GM23248 (cell line): ENCODE measurements at regions not wholly inside any gene's neighbourhood (a gene's known extent, or its start where the extent isn't known, plus 50 kb on each side); places are given as distances from the start of the nearest gene placed in this dataset.
A peak's percentile ranks its signal among the peaks of the same experiment; 100 is the strongest.

Experiments
- DNase-seq: peaks from one replicate; pipeline ENCODE4 v3.0.0-alpha.2; 2015
- H2AFZ ChIP-seq: fragments of 200-600 bp; sonication (generic); 2 replicates; pipeline ENCODE4 v1.6.1; 2016; ENCODE audit warnings: antibody characterized with exemption
- H3F3A ChIP-seq: fragments of 200-600 bp; sonication (generic); 2 replicates; pipeline ENCODE4 v1.6.1; 2016; ENCODE audit warnings: mild to moderate bottlenecking, antibody characterized with exemption, mixed run types; ENCODE audit not compliant: insufficient read depth
- H3K27ac ChIP-seq: fragments of 200-600 bp; sonication (generic); 2 replicates; pipeline ENCODE4 v1.5.1; 2016; ENCODE audit warnings: mild to moderate bottlenecking
- H3K27me3 ChIP-seq: fragments of 200-600 bp; sonication (generic); replicated peaks from 2 replicates; pipeline ENCODE4 v1.6.1; 2016; ENCODE audit warnings: mild to moderate bottlenecking; ENCODE audit not compliant: insufficient read depth
- H3K36me3 ChIP-seq: fragments of 200-600 bp; sonication (generic); 2 replicates; pipeline ENCODE4 v1.6.1; 2016; ENCODE audit warnings: low read depth, mild to moderate bottlenecking
- H3K4me1 ChIP-seq: fragments of 200-600 bp; sonication (generic); 2 replicates; pipeline ENCODE4 v1.6.1; 2016; ENCODE audit warnings: mild to moderate bottlenecking; ENCODE audit not compliant: insufficient read depth
- H3K4me2 ChIP-seq: fragments of 200-600 bp; sonication (generic); one replicate; pipeline ENCODE4 v1.6.1; 2016; ENCODE audit warnings: mild to moderate bottlenecking; ENCODE audit not compliant: unreplicated experiment
- H3K4me3 ChIP-seq: fragments of 200-600 bp; sonication (generic); 2 replicates; pipeline ENCODE4 v1.5.1; 2016; ENCODE audit warnings: mild to moderate bottlenecking
- H3K79me2 ChIP-seq: fragments of 200-600 bp; sonication (generic); 2 replicates; pipeline ENCODE4 v1.6.1; 2016; ENCODE audit warnings: mild to moderate bottlenecking; ENCODE audit not compliant: insufficient read depth
- H3K9ac ChIP-seq: fragments of 200-600 bp; sonication (generic); 2 replicates; pipeline ENCODE4 v1.6.1; 2016; ENCODE audit warnings: mild to moderate bottlenecking
- H3K9me2 ChIP-seq: fragments of 200-600 bp; sonication (generic); 2 replicates; pipeline ENCODE4 v1.6.1; 2016; ENCODE audit warnings: mixed run types, mild to moderate bottlenecking, moderate library complexity; ENCODE audit not compliant: insufficient read depth
- H3K9me3 ChIP-seq: fragments of 200-600 bp; sonication (generic); one replicate; pipeline ENCODE4 v1.6.1; 2017; ENCODE audit warnings: low read depth
- H4K20me1 ChIP-seq: fragments of 200-600 bp; sonication (generic); 2 replicates; pipeline ENCODE4 v1.6.0; 2016; ENCODE audit not compliant: insufficient read depth
- EZH2 ChIP-seq: fragments of 200-600 bp; sonication (generic); IDR thresholded peaks from 2 replicates; pipeline ENCODE4 v1.6.1; 2018; ENCODE audit warnings: antibody characterized with exemption, mild to moderate bottlenecking; ENCODE audit not compliant: insufficient read depth, poor library complexity, severe bottlenecking
- EZH2phosphoT487 ChIP-seq: fragments of 200-600 bp; sonication (generic); IDR thresholded peaks from 2 replicates; pipeline ENCODE4 v1.6.1; 2018; ENCODE audit warnings: antibody characterized with exemption, moderate library complexity, mild to moderate bottlenecking, low read depth; ENCODE audit not compliant: insufficient read depth
- whole genome bisulfite sequencing, 2 experiments: methylation state at CpG; one replicate each; pipeline ENCODE4 v1.1.6; 2015 to 2017; ENCODE audit warnings: low lambda C conversion rate in 2 of 2, low coverage in 1 of 2; ENCODE audit errors: missing lambda C conversion rate in 2 of 2; 5-methylcytosine and 5-hydroxymethylcytosine counted together
- in situ Hi-C: fragments of 300-500 bp; cut with MboI; formaldehyde crosslinking; loops from 2 replicates; pipeline ENCODE4 v1.15.0; 2020

DNA sequence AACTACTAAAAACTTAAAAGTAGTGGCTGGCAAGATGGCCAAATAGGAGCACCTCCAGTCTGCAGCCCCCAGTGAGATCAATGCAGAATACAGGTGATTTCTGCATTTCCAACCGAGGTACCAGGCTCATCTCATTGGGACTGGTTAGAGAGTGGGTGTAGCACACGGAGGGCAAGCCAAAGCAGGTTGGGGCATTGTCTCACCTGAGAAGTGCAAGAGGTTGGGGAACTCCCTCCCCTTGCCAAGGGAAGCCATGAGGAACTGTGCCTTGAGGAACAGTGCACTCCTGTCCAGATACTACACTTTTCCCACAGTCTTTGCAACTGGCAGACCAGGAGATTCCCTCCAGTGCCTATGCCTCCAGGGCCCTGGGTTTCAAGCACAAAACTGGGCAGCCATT, 311.1 kb downstream of the PAPSS1 start:
- TF ChIP-seq EZH2phosphoT487 (no peak), EZH2 (no peak)

DNA sequence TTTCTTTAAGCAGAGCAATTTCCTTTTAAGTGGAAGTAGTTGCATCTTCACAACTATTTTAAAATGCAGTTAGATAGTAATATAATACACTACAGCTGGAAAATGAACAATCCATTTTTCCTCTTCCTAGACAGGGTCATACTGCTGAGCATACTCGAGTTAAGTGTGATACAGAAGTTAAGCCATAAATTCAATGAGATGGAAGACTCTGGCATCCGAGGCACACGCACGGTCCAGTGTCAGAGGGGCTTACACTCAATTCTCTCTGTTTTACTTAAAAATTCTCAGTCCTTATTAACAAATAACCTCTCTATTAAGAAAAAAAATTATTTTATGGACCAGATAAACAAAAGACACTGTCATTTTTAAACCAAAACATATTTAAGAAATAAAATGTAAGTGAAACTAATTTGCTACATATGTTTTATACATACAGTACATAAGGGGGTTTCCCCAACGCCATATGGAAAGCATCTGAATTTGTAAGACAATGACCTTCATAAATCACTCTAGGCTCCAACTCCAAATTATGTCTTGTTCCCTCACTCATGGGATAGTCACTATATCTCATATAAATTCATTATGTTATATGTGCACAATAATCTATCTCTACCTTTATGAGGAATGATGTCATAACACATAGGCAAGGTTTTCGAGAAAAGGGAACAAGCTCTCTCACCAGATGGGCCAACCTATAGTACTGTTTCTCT, 315.3 kb downstream of the PAPSS1 start:
- Histone ChIP-seq H4K20me1 (no peaks in the 10 kb centered on the region), H2AFZ (no peak overlapping the region), H3K4me2 (no peak overlapping the region), H3K9me3 (no peaks in the 10 kb centered on the region), H3K9me2 (no peaks in the 10 kb centered on the region), H3K27me3 (no peaks in the 10 kb centered on the region), H3K27ac (no peak overlapping the region), H3K79me2 (no peaks in the 10 kb centered on the region), H3K9ac (no peak overlapping the region), H3F3A (no peaks in the 10 kb centered on the region), H3K4me3 (no peak overlapping the region), H3K36me3 (no peaks in the 10 kb centered on the region), H3K4me1 (no peaks in the 10 kb centered on the region)
- no peak for DNase-seq
- no peak for TF ChIP-seq EZH2phosphoT487
- TF ChIP-seq EZH2, result no peak
- in situ Hi-C loops, result no loop called here
- WGBS, 2 experiments, result 63 to 65% methylated on average over 6 of the region's 6 CpGs

More for the DNA sequence above, 311.1 kb downstream of the PAPSS1 start:
- Histone ChIP-seq H2AFZ (no peak overlapping the region), H3F3A (no peaks in the 10 kb centered on the region), H3K79me2 (no peaks in the 10 kb centered on the region), H3K27ac (no peak overlapping the region), H3K9me2 (no peaks in the 10 kb centered on the region), H3K27me3 (no peaks in the 10 kb centered on the region), H3K9ac (no peak overlapping the region), H3K4me2 (no peak overlapping the region), H3K4me3 (no peak overlapping the region), H4K20me1 (no peaks in the 10 kb centered on the region), H3K9me3 (no peaks in the 10 kb centered on the region), H3K36me3 (no peaks in the 10 kb centered on the region), H3K4me1 (no peaks in the 10 kb centered on the region)
- in situ Hi-C loops, result no loop called here
- no peak for DNase-seq
- 32 to 55% methylated on average over 2 of the region's 2 CpGs for WGBS, 2 experiments

DNA sequence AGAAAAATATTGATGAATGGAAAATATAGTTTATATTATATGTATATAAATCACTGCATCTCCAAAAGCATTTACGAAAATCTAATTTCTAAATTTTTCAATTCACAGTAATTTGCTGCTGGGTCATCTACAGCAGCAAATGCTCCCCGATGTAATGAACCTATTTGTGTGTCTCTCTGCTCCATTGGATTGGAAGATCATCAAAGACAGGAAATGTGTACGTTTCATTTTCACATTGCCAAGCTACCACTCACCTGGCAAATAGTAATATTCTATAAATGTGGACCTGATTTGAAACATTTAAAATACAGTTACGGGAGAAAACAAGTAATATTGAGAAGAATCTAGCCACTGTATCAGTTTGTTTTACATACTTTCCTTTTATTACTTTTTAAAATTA, 317.7 kb downstream of the PAPSS1 start:
- Histone ChIP-seq H3K9me2 (no peaks in the 10 kb centered on the region), H3K4me1 (no peaks in the 10 kb centered on the region), H3K36me3 (no peaks in the 10 kb centered on the region), H2AFZ (no peak overlapping the region), H3F3A (no peaks in the 10 kb centered on the region), H3K4me2 (no peak overlapping the region), H3K4me3 (no peak overlapping the region), H3K27ac (no peak overlapping the region), H3K79me2 (no peaks in the 10 kb centered on the region), H3K9ac (no peak overlapping the region), H4K20me1 (no peaks in the 10 kb centered on the region), H3K9me3 (no peaks in the 10 kb centered on the region), H3K27me3 (no peaks in the 10 kb centered on the region)
- no peak for TF ChIP-seq EZH2
- no peak for TF ChIP-seq EZH2phosphoT487
- DNase-seq, result no peak
- WGBS, 2 experiments, result 63 to 69% methylated on average over 4 of the region's 4 CpGs
- in situ Hi-C loops, result no loop called here

DNA sequence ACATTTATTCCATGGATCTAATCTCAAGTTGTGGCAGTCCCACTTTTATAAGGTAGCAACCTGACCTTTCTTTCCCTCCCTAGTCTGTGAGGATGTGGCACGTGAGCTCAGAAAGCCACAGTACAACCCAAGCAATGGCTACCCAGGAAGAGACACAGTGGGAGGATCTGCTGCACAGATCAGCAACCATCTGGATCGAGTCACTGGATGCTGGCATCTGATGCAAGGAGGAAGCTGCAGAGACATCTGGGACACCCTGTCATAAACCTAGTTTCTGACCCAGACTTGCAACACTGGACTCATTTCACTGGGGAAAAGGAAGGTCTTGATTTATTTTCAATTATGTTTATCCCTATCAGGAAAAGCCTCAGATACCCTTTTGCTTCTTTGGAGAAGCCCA, 327.1 kb downstream of the PAPSS1 start:
- TF ChIP-seq EZH2 (no peak), EZH2phosphoT487 (no peak)
- Histone ChIP-seq H2AFZ (peak overlapping the region; percentile 86), H3K9me3 (no peaks in the 10 kb centered on the region), H3K79me2 (no peaks in the 10 kb centered on the region), H3K36me3 (no peaks in the 10 kb centered on the region), H3K27me3 (no peaks in the 10 kb centered on the region), H3F3A (no peaks in the 10 kb centered on the region), H3K4me2 (peak overlapping the region; percentile 45), H3K27ac (no peak overlapping the region), H3K4me1 (peaks cover 9% of the 10 kb centered on the region), H4K20me1 (no peaks in the 10 kb centered on the region), H3K4me3 (peak overlapping the region; percentile 4), H3K9ac (peak overlapping the region; percentile 2; the same call in 1 of the 2 replicates), H3K9me2 (no peaks in the 10 kb centered on the region)
- peak; percentile 68 for DNase-seq
- WGBS, 2 experiments, result 2 to 3% methylated on average over 2 of the region's 2 CpGs
- in situ Hi-C loops, result loop anchor here (25.0 kb wide), 1 partner anchor 269 kb away; no protein-coding TSS in a partner anchor
